NCI-H2227 (cell line): ENCODE measurements at regions not wholly inside any gene's neighbourhood (a gene's known extent, or its start where the extent isn't known, plus 50 kb on each side); places are given as distances from the start of the nearest gene placed in this dataset.

ENCODE experiments used
- DNase-seq: peaks from one replicate; lab custom pipeline; 2025; ENCODE audit not compliant: unreplicated experiment; lab: John Stamatoyannopoulos, UW

- no peak for DNase-seq
Measured at GRCh38 chr7:84629640-84630318, 435.2 kb upstream of the SEMA3A start.

DNA sequence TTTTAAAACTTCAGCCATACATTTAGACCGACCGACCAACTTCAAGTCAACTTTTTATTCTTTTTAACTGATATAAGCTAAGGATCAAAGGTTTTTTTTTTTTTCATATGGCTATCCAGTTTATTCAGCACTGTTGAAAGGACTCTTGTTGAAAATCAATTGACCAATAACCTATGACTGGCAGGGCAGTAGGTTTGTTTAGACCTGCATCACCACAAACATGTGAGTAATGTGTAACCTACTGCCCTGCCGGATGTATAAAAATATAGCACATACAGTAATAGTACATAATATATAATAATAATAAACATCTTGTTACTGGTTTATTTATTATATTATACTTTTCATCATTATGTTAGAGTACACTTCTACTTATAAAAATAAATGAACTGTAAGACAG is 434.6 kb upstream of the SEMA3A start:
- no peak for DNase-seq

DNA sequence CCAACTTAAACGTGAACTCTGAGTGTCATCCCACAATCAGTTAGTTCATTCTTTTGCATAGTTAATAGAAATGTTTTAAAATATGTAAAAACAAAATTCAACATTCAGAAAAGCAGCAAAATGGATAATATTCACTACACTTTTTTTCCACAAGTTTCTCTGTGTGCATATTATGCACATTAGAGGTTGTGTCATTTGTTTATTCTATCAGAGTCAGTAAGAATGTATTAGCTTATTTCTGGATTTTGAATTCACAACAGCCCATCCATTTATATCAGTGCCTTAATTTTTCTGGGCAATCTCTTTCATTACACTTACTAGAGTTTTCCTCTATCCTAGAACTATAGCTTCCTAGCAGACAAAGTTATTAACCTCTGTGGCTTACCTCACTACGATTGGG is 432.7 kb upstream of the SEMA3A start:
- no peak for DNase-seq

DNA sequence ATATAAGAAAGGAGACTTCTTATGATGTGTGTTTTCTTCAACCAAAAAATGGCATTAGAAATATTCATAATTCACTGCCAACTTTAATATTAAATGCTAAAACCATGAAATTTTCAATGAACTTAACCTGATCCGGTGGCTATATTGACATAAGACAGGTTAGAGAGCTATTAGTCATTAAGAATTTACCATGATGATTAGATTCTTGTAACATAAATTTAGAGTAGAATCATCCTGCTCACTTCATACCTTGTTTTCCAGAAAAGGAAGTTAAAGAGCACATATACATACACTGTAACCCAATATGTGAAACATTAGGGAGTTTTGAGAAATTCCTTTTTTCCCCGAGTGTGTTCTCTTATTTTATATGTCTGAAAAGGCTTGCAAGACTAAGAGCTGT is 430.3 kb upstream of the SEMA3A start:
- no peak for DNase-seq

DNA sequence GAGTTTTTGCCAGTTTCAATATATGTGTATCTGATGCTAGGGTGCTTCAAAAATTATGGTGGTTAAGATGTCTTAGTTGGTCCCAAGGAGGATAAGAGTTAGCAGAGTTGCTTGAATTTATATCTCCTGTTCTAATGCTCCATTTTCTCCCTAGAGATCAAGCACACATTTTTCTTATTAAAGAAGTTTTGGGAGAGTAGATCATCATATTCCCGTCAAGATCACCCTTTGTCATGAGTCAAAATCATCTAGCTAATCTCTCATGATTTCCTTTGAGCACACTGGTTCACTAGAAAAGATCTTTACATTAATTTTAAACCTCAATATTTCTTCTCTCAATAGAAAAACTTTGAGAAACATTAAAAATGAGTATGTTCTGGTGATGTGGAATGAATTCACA is 429.9 kb upstream of the SEMA3A start:
- no peak for DNase-seq

- DNase-seq: no peak
Measured at GRCh38 chr7:84617265-84618030, 422.9 kb upstream of the SEMA3A start.

- no peak for DNase-seq
Measured at GRCh38 chr7:84614821-84615501, 420.4 kb upstream of the SEMA3A start.

- DNase-seq: peak; percentile 24
Measured at GRCh38 chr7:84612981-84613681, 418.5 kb upstream of the SEMA3A start.

GRCh38 chr7:84611391-84611790 is 416.8 kb upstream of the SEMA3A start:
- DNase-seq: no peak

- no peak for DNase-seq
Measured at GRCh38 chr7:84610390-84610789, 415.8 kb upstream of the SEMA3A start.

GRCh38 chr7:84605301-84605700 is 410.7 kb upstream of the SEMA3A start:
- no peak for DNase-seq

DNA sequence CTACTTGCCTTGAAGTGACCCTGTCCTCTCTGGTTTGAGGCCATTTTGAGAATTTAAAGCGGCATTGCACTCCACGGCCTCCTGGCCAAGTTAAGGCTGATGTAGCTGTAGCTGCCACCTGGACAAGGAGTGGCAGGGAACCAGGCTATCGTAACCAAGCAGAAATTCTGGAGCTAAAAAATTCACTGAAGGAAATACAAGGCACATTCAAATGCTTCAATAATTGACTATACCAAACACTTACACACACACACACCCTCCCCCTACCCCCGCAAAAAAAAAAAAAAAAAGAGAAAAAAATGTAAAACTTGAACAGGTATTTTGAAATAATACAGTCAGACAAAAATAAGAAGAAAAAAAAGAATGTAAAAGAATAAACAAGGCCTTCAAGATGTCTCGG is 409.0 kb upstream of the SEMA3A start:
- no peak for DNase-seq

- no peak for DNase-seq
Measured at GRCh38 chr7:84595026-84595425, 400.4 kb upstream of the SEMA3A start.

DNA sequence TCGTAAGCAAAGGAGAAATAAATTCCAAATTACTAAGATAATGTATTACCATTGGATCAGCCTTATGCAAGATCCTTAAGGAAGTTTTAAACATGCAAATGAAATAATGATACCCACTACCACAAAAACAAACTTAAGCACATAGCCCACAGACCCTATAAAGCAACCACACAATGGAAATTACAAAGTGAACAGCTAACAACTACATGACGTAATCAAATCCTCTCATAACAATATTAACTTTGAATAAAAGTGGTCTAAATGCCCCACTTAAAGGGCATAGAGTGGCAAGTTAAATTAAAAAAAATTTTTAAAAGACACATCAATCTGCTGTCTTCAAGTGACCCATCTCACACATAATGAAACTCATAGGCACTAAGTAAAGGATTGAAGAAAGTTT is 397.3 kb upstream of the SEMA3A start:
- no peak for DNase-seq

- DNase-seq: no peak
Measured at GRCh38 chr7:84589012-84589411, 394.4 kb upstream of the SEMA3A start.

- DNase-seq: no peak
Measured at GRCh38 chr7:84583331-84583730, 388.7 kb upstream of the SEMA3A start.

GRCh38 chr7:84582747-84583146 is 388.2 kb upstream of the SEMA3A start:
- no peak for DNase-seq

DNA sequence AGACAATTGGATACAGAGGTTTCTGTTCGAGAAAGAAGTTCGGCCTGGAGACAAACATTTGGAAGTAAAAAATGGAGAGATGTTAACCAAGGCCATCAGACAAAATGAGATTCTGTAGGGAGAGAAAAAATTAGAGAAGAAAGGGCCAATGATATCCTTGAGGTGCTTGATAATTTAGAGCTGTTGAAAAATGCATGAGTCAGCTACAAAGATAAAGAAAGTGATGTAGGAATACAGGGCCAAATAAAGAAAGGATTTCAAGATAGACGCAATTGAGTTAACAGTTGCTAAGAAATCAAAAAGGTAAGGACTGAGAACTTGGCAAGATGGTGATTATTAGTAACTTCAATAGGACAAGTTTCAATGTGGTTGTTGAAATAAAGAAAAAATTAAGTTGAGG is 384.2 kb upstream of the SEMA3A start:
- DNase-seq: no peak

GRCh38 chr7:84568781-84569180 is 374.2 kb upstream of the SEMA3A start:
- no peak for DNase-seq

GRCh38 chr7:84565345-84566074 is 370.9 kb upstream of the SEMA3A start:
- no peak for DNase-seq

GRCh38 chr7:84553711-84554110 is 359.1 kb upstream of the SEMA3A start:
- no peak for DNase-seq
